H1 (cell line): ENCODE measurements at regions not wholly inside any gene's neighbourhood (a gene's known extent, or its start where the extent isn't known, plus 50 kb on each side); places are given as distances from the start of the nearest gene placed in this dataset.

ENCODE experiments used
- CTCF ChIA-PET: fragments of 300-600 bp; sonication (Branson Sonifier 250); formaldehyde crosslinking; loops from one replicate; lab custom pipeline; 2021; ENCODE audit not compliant: partially characterized antibody; lab: Charles Lee
- POLR2A ChIA-PET: fragments of 300-600 bp; sonication (Branson Sonifier 250); formaldehyde crosslinking; loops from one replicate; lab custom pipeline; 2021; ENCODE audit warnings: inconsistent platforms; ENCODE audit not compliant: partially characterized antibody; lab: Charles Lee
- DNase-seq, 2 experiments: peaks; one replicate each; pipeline versions ENCODE4 v3.0.0 to v3.0.0-alpha.2; 2010 to 2022; ENCODE audit warnings: low spot score in 2 of 2, low read depth in 1 of 2, mixed read lengths in 1 of 2
- FAIRE-seq: peaks from 2 replicates; lab custom pipeline; 2011; peaks lifted over from hg19 to GRCh38; lab: Jason Lieb, UNC
- H2AFZ ChIP-seq: 2 replicates; pipeline ENCODE4 v1.8.1; 2012; ENCODE audit warnings: low read length, inconsistent platforms
- H2AK5ac ChIP-seq: 2 replicates; pipeline ENCODE4 v1.6.1; 2013; ENCODE audit warnings: low read depth, low read length
- H2BK120ac ChIP-seq: replicated peaks from 2 replicates; pipeline ENCODE3; 2013; ENCODE audit warnings: low read depth, low read length, inconsistent platforms
- H2BK12ac ChIP-seq: 2 replicates; pipeline ENCODE4 v1.6.1; 2013; ENCODE audit warnings: low read depth, low read length
- H2BK15ac ChIP-seq: 2 replicates; pipeline ENCODE4 v1.6.1; 2013; ENCODE audit warnings: low read length
- H2BK20ac ChIP-seq: 2 replicates; pipeline ENCODE4 v1.6.1; 2013; ENCODE audit warnings: low read length
- H2BK5ac ChIP-seq: 2 replicates; pipeline ENCODE4 v1.6.1; 2013; ENCODE audit warnings: low read depth, low read length
- H3K14ac ChIP-seq: 2 replicates; pipeline ENCODE4 v1.6.1; 2013; ENCODE audit warnings: inconsistent platforms; ENCODE audit not compliant: insufficient read length
- H3K18ac ChIP-seq: 2 replicates; pipeline ENCODE4 v1.6.1; 2013; ENCODE audit warnings: low read length; ENCODE audit errors: extremely low read depth
- H3K23ac ChIP-seq: 2 replicates; pipeline ENCODE4 v1.6.1; 2013; ENCODE audit warnings: inconsistent platforms; ENCODE audit not compliant: insufficient read length
- H3K23me2 ChIP-seq: 2 replicates; pipeline ENCODE4 v1.6.1; 2013; ENCODE audit warnings: low read depth, low read length
- H3K27ac ChIP-seq: 2 replicates; pipeline ENCODE4 v1.6.1; 2011; ENCODE audit warnings: low read depth, low read length, inconsistent platforms
- H3K27me3 ChIP-seq, 4 experiments: replicated peaks in 1 of 4; 1 replicate in 1 of 4; 2 replicates in 3 of 4; pipeline versions ENCODE4 v1.6.1 to v1.8.1; 2011 to 2013; ENCODE audit warnings: low read length in 3 of 4, mild to moderate bottlenecking in 3 of 4, inconsistent platforms in 2 of 4, mixed read lengths in 2 of 4, moderate library complexity in 1 of 4; ENCODE audit not compliant: control insufficient read depth in 3 of 4, insufficient read depth in 3 of 4; ENCODE audit errors: extremely low read depth in 1 of 4
- H3K36me3 ChIP-seq, 4 experiments: 2 replicates each; pipeline versions ENCODE4 v1.6.1 to v1.8.1; 2011 to 2013; ENCODE audit warnings: mild to moderate bottlenecking in 4 of 4, low read length in 3 of 4, moderate library complexity in 2 of 4, control low read depth in 1 of 4, inconsistent platforms in 1 of 4; ENCODE audit not compliant: insufficient read depth in 4 of 4, control insufficient read depth in 2 of 4
- H3K4ac ChIP-seq: replicated peaks from 2 replicates; pipeline ENCODE3; 2013; ENCODE audit warnings: low read length, low read depth, mixed read lengths, inconsistent platforms; ENCODE audit not compliant: insufficient read length
- H3K4me1 ChIP-seq, 4 experiments: replicated peaks in 1 of 4; 1 replicate in 1 of 4; 2 replicates in 3 of 4; pipeline versions ENCODE4 v1.6.1 to v1.8.1; 2011 to 2013; ENCODE audit warnings: low read length in 3 of 4, inconsistent platforms in 2 of 4, mixed read lengths in 1 of 4; ENCODE audit not compliant: insufficient read depth in 4 of 4, control insufficient read depth in 3 of 4
- H3K4me2 ChIP-seq, 2 experiments: 2 replicates each; pipeline versions ENCODE4 v1.6.1 to v1.8.1; 2011 to 2013; ENCODE audit warnings: low read depth in 2 of 2, low read length in 2 of 2, control low read depth in 1 of 2, inconsistent platforms in 1 of 2, mild to moderate bottlenecking in 1 of 2; ENCODE audit not compliant: insufficient read depth in 1 of 2
- H3K4me3 ChIP-seq, 4 experiments: fragments of 200-600, 300-600 bp in 1 of 4; sonication (generic), shearing (Covaris generic), sonication (Bioruptor Twin) in 1 of 4; 2 replicates each; pipeline versions ENCODE4 v1.5.1 to v1.8.1; 2011 to 2016; ENCODE audit warnings: low read length in 4 of 4, low read depth in 3 of 4, control low read depth in 2 of 4, inconsistent platforms in 2 of 4, mild to moderate bottlenecking in 2 of 4, mixed read lengths in 1 of 4, moderate library complexity in 1 of 4; ENCODE audit not compliant: insufficient read depth in 2 of 4; ENCODE audit errors: extremely low read depth in 1 of 4
- H3K56ac ChIP-seq: replicated peaks from 2 replicates; pipeline ENCODE3; 2013; ENCODE audit warnings: low read depth, mild to moderate bottlenecking, mixed read lengths, low read length, inconsistent platforms; ENCODE audit not compliant: insufficient read length
- H3K79me1 ChIP-seq: 2 replicates; pipeline ENCODE4 v1.6.1; 2013; ENCODE audit warnings: low read depth, low read length, control low read depth
- H3K79me2 ChIP-seq, 2 experiments: 2 replicates each; pipeline versions ENCODE4 v1.6.1 to v1.8.1; 2012 to 2013; ENCODE audit warnings: low read length in 2 of 2, mild to moderate bottlenecking in 2 of 2, inconsistent platforms in 1 of 2; ENCODE audit not compliant: insufficient read depth in 2 of 2, control insufficient read depth in 1 of 2
- H3K9ac ChIP-seq, 4 experiments: replicated peaks in 1 of 4; 1 replicate in 1 of 4; 2 replicates in 3 of 4; pipeline versions ENCODE4 v1.6.1 to v1.8.1; 2011 to 2013; ENCODE audit warnings: low read depth in 3 of 4, low read length in 3 of 4, control low read depth in 2 of 4, mild to moderate bottlenecking in 2 of 4, moderate library complexity in 2 of 4, inconsistent platforms in 1 of 4; ENCODE audit errors: extremely low read depth in 1 of 4
- H3K9me3 ChIP-seq, 2 experiments: 2 replicates each; pipeline versions ENCODE4 v1.6.1 to v1.8.1; 2012 to 2013; ENCODE audit warnings: mild to moderate bottlenecking in 2 of 2, moderate library complexity in 2 of 2, control low read depth in 1 of 2, inconsistent platforms in 1 of 2, low read depth in 1 of 2, low read length in 1 of 2, mixed read lengths in 1 of 2; ENCODE audit not compliant: insufficient read depth in 2 of 2
- H4K20me1 ChIP-seq, 2 experiments: replicated peaks in 1 of 2; 2 replicates each; pipeline versions ENCODE3 to v1.8.1; 2011 to 2013; ENCODE audit warnings: inconsistent platforms in 2 of 2, low read length in 2 of 2, mild to moderate bottlenecking in 1 of 2; ENCODE audit not compliant: insufficient read depth in 2 of 2, control insufficient read depth in 1 of 2
- H4K5ac ChIP-seq: 2 replicates; pipeline ENCODE4 v1.6.1; 2013; ENCODE audit warnings: low read length, low read depth, mixed read lengths, inconsistent platforms; ENCODE audit not compliant: insufficient read length
- H4K8ac ChIP-seq: 2 replicates; pipeline ENCODE4 v1.8.0; 2013; ENCODE audit warnings: mild to moderate bottlenecking, moderate library complexity, low read length, inconsistent platforms; ENCODE audit not compliant: insufficient read depth; ENCODE audit errors: extremely low read depth
- H4K91ac ChIP-seq: replicated peaks from 2 replicates; pipeline ENCODE3; 2013; ENCODE audit warnings: low read length, mixed read lengths, inconsistent platforms; ENCODE audit not compliant: insufficient read length
- ATF3 ChIP-seq: IDR thresholded peaks from 2 replicates; pipeline ENCODE4 v1.6.1; 2011; ENCODE audit warnings: low read depth, mild to moderate bottlenecking, low read length; ENCODE audit not compliant: insufficient read depth
- CHD1 ChIP-seq: IDR thresholded peaks from 2 replicates; pipeline ENCODE4 v1.6.1; 2012; ENCODE audit warnings: low read depth, low read length, improper control_type of control experiment
- EZH2 ChIP-seq: fragments of 200-600 bp; sonication (generic); IDR thresholded peaks from 2 replicates; pipeline ENCODE4 v1.7.1; 2012; ENCODE audit warnings: low read depth, mild to moderate bottlenecking, moderate library complexity, low read length, inconsistent platforms; ENCODE audit not compliant: severe bottlenecking
- GABPA ChIP-seq: IDR thresholded peaks from 2 replicates; pipeline ENCODE4 v1.6.1; 2011; ENCODE audit warnings: mild to moderate bottlenecking, low read length, moderate library complexity, borderline replicate concordance; ENCODE audit not compliant: insufficient read depth
- JUN ChIP-seq: IDR thresholded peaks from 2 replicates; pipeline ENCODE4 v1.6.1; 2011; ENCODE audit warnings: low read depth, mild to moderate bottlenecking, improper control_type of control experiment, low read length
- KDM4A ChIP-seq: IDR thresholded peaks from one replicate; pipeline ENCODE4 v1.7.1; 2012; ENCODE audit warnings: low read depth, mild to moderate bottlenecking, moderate library complexity, low read length, inconsistent platforms; ENCODE audit not compliant: severe bottlenecking
- NRF1 ChIP-seq: IDR thresholded peaks from 2 replicates; pipeline ENCODE4 v1.6.1; 2011; ENCODE audit warnings: mild to moderate bottlenecking, low read depth, low read length, improper control_type of control experiment
- POU5F1 ChIP-seq: IDR thresholded peaks from 2 replicates; pipeline ENCODE4 v1.6.1; 2011; ENCODE audit warnings: low read depth, mild to moderate bottlenecking, low read length, moderate library complexity
- RAD21 ChIP-seq, 2 experiments: IDR thresholded peaks in 1 of 2; conservative IDR thresholded peaks in 1 of 2; 2 replicates each; pipeline ENCODE4 v1.6.1; 2011; ENCODE audit warnings: low read depth in 2 of 2, low read length in 2 of 2, improper control_type of control experiment in 1 of 2, inconsistent platforms in 1 of 2, mild to moderate bottlenecking in 1 of 2, moderate library complexity in 1 of 2
- SIN3A ChIP-seq, 2 experiments: IDR thresholded peaks in 1 of 2; conservative IDR thresholded peaks in 1 of 2; 2 replicates each; pipeline ENCODE4 v1.6.1; 2011 to 2012; ENCODE audit warnings: low read length in 2 of 2, improper control_type of control experiment in 1 of 2, low read depth in 1 of 2, mild to moderate bottlenecking in 1 of 2
- SIRT6 ChIP-seq: IDR thresholded peaks from one replicate; pipeline ENCODE4 v1.7.1; 2012; ENCODE audit warnings: low read length, inconsistent platforms
- SIX5 ChIP-seq: IDR thresholded peaks from 2 replicates; pipeline ENCODE4 v1.6.1; 2011; ENCODE audit warnings: mild to moderate bottlenecking, low read depth, low read length
- SUZ12 ChIP-seq: fragments of 200-600 bp; sonication (generic); IDR thresholded peaks from 2 replicates; pipeline ENCODE4 v1.6.1; 2012; ENCODE audit warnings: mild to moderate bottlenecking, inconsistent platforms, low read length, moderate library complexity, mixed read lengths
- TAF1 ChIP-seq: IDR thresholded peaks from 2 replicates; pipeline ENCODE4 v1.6.1; 2011; ENCODE audit warnings: mild to moderate bottlenecking, low read depth, low read length
- TEAD4 ChIP-seq: IDR thresholded peaks from 2 replicates; pipeline ENCODE4 v1.6.1; 2012; ENCODE audit warnings: low read depth, low read length, inconsistent platforms, mixed read lengths
- WGBS, 2 experiments: shearing (Covaris generic) in 1 of 2; methylation state at CpG; one replicate each; pipeline versions ENCODE4 v1.1.6 to v1.1.7; 2013 to 2015; ENCODE audit warnings: low lambda C conversion rate in 2 of 2, mixed read lengths in 2 of 2, inconsistent platforms in 1 of 2, low coverage in 1 of 2, missing lambda C conversion rate in 1 of 2; ENCODE audit not compliant: insufficient replicate concordance in 2 of 2, insufficient coverage in 1 of 2, insufficient read length in 1 of 2; ENCODE audit errors: extremely low coverage in 1 of 2, missing lambda C conversion rate in 1 of 2; 5-methylcytosine and 5-hydroxymethylcytosine counted together

- no peak for DNase-seq
- H3K14ac ChIP-seq = no peak overlapping the region
- CTCF ChIA-PET = no interaction called here
- H3K79me1 ChIP-seq = no peaks in the 10 kb centered on the region
- no peaks in the 10 kb centered on the region for H3K36me3 ChIP-seq
- no peak overlapping the region for H3K18ac ChIP-seq
- no peak overlapping the region for H3K4me3 ChIP-seq
- H3K27ac ChIP-seq = no peak overlapping the region
- H3K9me3 ChIP-seq = no peaks in the 10 kb centered on the region
- H4K5ac ChIP-seq = no peak overlapping the region
- H3K56ac ChIP-seq = no peak overlapping the region
- H3K79me2 ChIP-seq = no peaks in the 10 kb centered on the region
- H3K23me2 ChIP-seq = no peaks in the 10 kb centered on the region
- no peak overlapping the region for H4K8ac ChIP-seq
- no peak overlapping the region for H3K23ac ChIP-seq
- 86% methylated on average over 2 of the region's 2 CpGs; no CpG with 5 or more reads in 1 of the 2 experiments for WGBS, 2 experiments
- no peak overlapping the region for H2AK5ac ChIP-seq
- H3K27me3 ChIP-seq = no peaks in the 10 kb centered on the region
- H2BK20ac ChIP-seq = no peak overlapping the region
- H2BK5ac ChIP-seq = no peak overlapping the region
- no peak overlapping the region for H3K9ac ChIP-seq
- no peak overlapping the region for H2BK12ac ChIP-seq
- FAIRE-seq = no peak
- H3K4me1 ChIP-seq = peaks cover 0 to 4% (median 1%) of the 10 kb centered on the region in 4 experiments; a peak in 2 of 7 replicates
- no peaks in the 10 kb centered on the region for H4K20me1 ChIP-seq
- H2AFZ ChIP-seq = no peak overlapping the region
- no peak overlapping the region for H3K4me2 ChIP-seq
- H2BK15ac ChIP-seq = no peak overlapping the region
- no peak overlapping the region for H2BK120ac ChIP-seq
- POLR2A ChIA-PET = no interaction called here
- no peak overlapping the region for H4K91ac ChIP-seq
- no peak overlapping the region for H3K4ac ChIP-seq
- TF ChIP-seq CHD1 = no peak
- TF ChIP-seq GABPA = no peak
- TF ChIP-seq SIX5 = no peak
- TF ChIP-seq TAF1 = no peak
- no peak for TF ChIP-seq POU5F1
- no peak for TF ChIP-seq SIRT6
- TF ChIP-seq ATF3 = no peak
- TF ChIP-seq TEAD4 = no peak
- TF ChIP-seq RAD21 (IDR thresholded peaks at IDR 0.05 in 1 of 2, conservative IDR thresholded peaks at IDR 0.05 in 1 of 2; ENCODE audit: low read depth in 2 of 2, low read length in 2 of 2) = no peak
- no peak for TF ChIP-seq SUZ12
- TF ChIP-seq JUN = no peak
- TF ChIP-seq EZH2 = no peak
- TF ChIP-seq KDM4A = no peak
- TF ChIP-seq NRF1 = no peak
- TF ChIP-seq SIN3A (conservative IDR thresholded peaks at IDR 0.05 in 1 of 2, IDR thresholded peaks at IDR 0.05 in 1 of 2; ENCODE audit: low read depth in 1 of 2, low read length in 2 of 2) = no peak
Measured at GRCh38 chr2:156728328-156728727, 292.1 kb downstream of the GPD2 start.
